ENCODE measurements at regions not wholly inside any gene's neighbourhood (a gene's known extent, or its start where the extent isn't known, plus 50 kb on each side); places are given as distances from the start of the nearest gene placed in this dataset.

DNA sequence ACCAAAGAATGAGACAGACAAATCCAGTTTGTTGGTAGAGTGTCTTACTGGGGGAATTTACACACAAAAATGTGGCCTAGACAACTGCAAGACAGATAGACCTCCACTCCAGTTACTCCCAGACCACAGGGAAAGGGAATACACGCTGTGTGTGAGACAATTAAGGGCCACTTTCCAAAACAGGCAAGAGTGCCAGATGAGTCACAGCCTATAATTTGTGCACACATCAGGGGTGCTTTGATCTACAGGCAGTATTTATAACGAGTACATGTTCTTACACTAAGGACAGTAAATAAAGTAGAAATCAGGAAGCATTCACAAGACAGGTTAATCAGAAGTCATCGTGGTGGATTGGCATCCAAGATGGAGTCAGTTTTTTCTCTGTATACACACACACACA, 114.8 kb downstream of the ZNF622 start:
- Histone ChIP-seq H4K20me1 (ENCODE audit: insufficient read depth, low read length) (no peaks in the 10 kb centered on the region), H3K27ac (ENCODE audit: low read depth in 1 of 2, low read length in 2 of 2) (no peak overlapping the region), H3K4me1 (ENCODE audit: control insufficient read depth in 1 of 2, insufficient read depth in 2 of 2, low read length in 2 of 2) (no peaks in the 10 kb centered on the region), H3K4me3 (replicated peaks in 1 of 3; ENCODE audit: low read depth in 2 of 3, low read length in 3 of 3) (no peak overlapping the region), H2AFZ (ENCODE audit: insufficient read depth, low read depth, low read length, poor library complexity, severe bottlenecking) (no peak overlapping the region), H3K79me2 (ENCODE audit: insufficient read depth, low read length) (no peaks in the 10 kb centered on the region), H3K9me3 (replicated peaks in 1 of 2; ENCODE audit: control insufficient read depth in 1 of 2, insufficient read depth in 1 of 2, low read length in 2 of 2) (peaks cover 0 to 16% of the 10 kb centered on the region in 2 donors), H3K27me3 (ENCODE audit: control insufficient read depth in 2 of 2, insufficient read depth in 2 of 2, low read length in 2 of 2) (no peaks in the 10 kb centered on the region), H3K36me3 (replicated peaks in 1 of 2; ENCODE audit: control insufficient read depth in 1 of 2, insufficient read depth in 2 of 2, low read length in 2 of 2) (no peaks in the 10 kb centered on the region), H3K9ac (ENCODE audit: insufficient read depth, low read length, poor library complexity, severe bottlenecking) (no peak overlapping the region), H3K4me2 (replicated peaks; ENCODE audit: extremely low read depth, low read length, poor library complexity, severe bottlenecking) (no peak overlapping the region)
- Mint-ChIP-seq H3K4me3 (no peak overlapping the region), H3K4me1 (no peaks in the 10 kb centered on the region), H3K9me3 (peaks cover 0 to 30% (median 13%) of the 10 kb centered on the region in 7 donors), H3K27ac (no peak overlapping the region), H3K27me3 (ENCODE audit: low read depth in 3 of 3) (peaks cover 2 to 4% (median 2%) of the 10 kb centered on the region in 3 donors), H3K36me3 (no peaks in the 10 kb centered on the region)
- WGBS (ENCODE audit: insufficient coverage), result no CpG with 5 or more reads among the region's 3 CpGs
- TF ChIP-seq, protein P1, sequence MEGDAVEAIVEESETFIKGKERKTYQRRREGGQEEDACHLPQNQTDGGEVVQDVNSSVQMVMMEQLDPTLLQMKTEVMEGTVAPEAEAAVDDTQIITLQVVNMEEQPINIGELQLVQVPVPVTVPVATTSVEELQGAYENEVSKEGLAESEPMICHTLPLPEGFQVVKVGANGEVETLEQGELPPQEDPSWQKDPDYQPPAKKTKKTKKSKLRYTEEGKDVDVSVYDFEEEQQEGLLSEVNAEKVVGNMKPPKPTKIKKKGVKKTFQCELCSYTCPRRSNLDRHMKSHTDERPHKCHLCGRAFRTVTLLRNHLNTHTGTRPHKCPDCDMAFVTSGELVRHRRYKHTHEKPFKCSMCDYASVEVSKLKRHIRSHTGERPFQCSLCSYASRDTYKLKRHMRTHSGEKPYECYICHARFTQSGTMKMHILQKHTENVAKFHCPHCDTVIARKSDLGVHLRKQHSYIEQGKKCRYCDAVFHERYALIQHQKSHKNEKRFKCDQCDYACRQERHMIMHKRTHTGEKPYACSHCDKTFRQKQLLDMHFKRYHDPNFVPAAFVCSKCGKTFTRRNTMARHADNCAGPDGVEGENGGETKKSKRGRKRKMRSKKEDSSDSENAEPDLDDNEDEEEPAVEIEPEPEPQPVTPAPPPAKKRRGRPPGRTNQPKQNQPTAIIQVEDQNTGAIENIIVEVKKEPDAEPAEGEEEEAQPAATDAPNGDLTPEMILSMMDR (IDR thresholded peaks at IDR 0.05), result no peak
- no peak for DNase-seq
- intact Hi-C loops (cut with micrococcal nuclease), result no loop called here

DNA sequence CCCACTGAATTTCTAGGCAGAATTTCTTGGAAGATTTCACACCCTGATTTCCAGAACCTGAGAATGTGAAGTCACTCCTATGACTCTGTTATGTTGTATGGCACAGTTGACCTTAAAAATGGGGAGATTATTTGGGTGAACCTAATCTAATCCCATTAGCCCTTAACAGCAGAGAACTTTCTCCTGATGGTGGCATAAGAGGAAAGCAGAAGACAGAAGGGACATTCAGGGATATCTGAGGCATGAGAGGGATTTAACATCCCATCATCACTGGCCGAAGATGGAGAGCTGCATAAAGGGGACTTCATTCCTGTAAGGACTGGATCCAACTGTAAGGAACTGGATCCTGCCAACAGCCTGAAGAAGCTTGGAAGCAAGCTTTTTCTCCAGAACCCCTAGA, 119.2 kb downstream of the ZNF622 start:
- TF ChIP-seq, protein P1 (IDR thresholded peaks at IDR 0.05), result no peak
- Mint-ChIP-seq H3K27me3 (ENCODE audit: low read depth in 3 of 3) (peaks cover 0 to 2% (median 0%) of the 10 kb centered on the region in 3 donors), H3K4me3 (no peak overlapping the region), H3K36me3 (no peaks in the 10 kb centered on the region), H3K9me3 (peaks cover 2 to 21% (median 6%) of the 10 kb centered on the region in 7 donors), H3K4me1 (no peaks in the 10 kb centered on the region), H3K27ac (no peak overlapping the region)
- no peak overlapping the region for H3K4me2 ChIP-seq (replicated peaks; ENCODE audit: extremely low read depth, low read length, poor library complexity, severe bottlenecking)
- H3K79me2 ChIP-seq (ENCODE audit: insufficient read depth, low read length), result no peaks in the 10 kb centered on the region
- no peak overlapping the region for H2AFZ ChIP-seq (ENCODE audit: insufficient read depth, low read depth, low read length, poor library complexity, severe bottlenecking)
- no peaks in the 10 kb centered on the region for H3K4me1 ChIP-seq (ENCODE audit: control insufficient read depth in 1 of 2, insufficient read depth in 2 of 2, low read length in 2 of 2)
- H4K20me1 ChIP-seq (ENCODE audit: insufficient read depth, low read length), result no peaks in the 10 kb centered on the region
- peaks cover 0 to under 1% of the 10 kb centered on the region in 2 donors for H3K9me3 ChIP-seq (replicated peaks in 1 of 2; ENCODE audit: control insufficient read depth in 1 of 2, insufficient read depth in 1 of 2, low read length in 2 of 2)
- no CpG with 5 or more reads among the region's 1 CpG for WGBS (ENCODE audit: insufficient coverage)
- no peak overlapping the region for H3K9ac ChIP-seq (ENCODE audit: insufficient read depth, low read length, poor library complexity, severe bottlenecking)
- no peaks in the 10 kb centered on the region for H3K36me3 ChIP-seq (replicated peaks in 1 of 2; ENCODE audit: control insufficient read depth in 1 of 2, insufficient read depth in 2 of 2, low read length in 2 of 2)
- intact Hi-C loops (cut with micrococcal nuclease), result no loop called here
- no peak overlapping the region for H3K4me3 ChIP-seq (replicated peaks in 1 of 3; ENCODE audit: low read depth in 2 of 3, low read length in 3 of 3)
- H3K27ac ChIP-seq (ENCODE audit: low read depth in 1 of 2, low read length in 2 of 2), result no peak overlapping the region
- DNase-seq, result no peak
- H3K27me3 ChIP-seq (ENCODE audit: control insufficient read depth in 2 of 2, insufficient read depth in 2 of 2, low read length in 2 of 2), result no peaks in the 10 kb centered on the region

Measured in CD14-positive monocyte (primary cell).